HepG2 (cell line): ENCODE measurements at regions not wholly inside any gene's neighbourhood (a gene's known extent, or its start where the extent isn't known, plus 50 kb on each side); places are given as distances from the start of the nearest gene placed in this dataset.

Experiments
- ATAC-seq: fragments of 200-7000 bp; cut with Tn5 transposase; 3 replicates; pipeline ENCODE4 v1.9.1; 2020; ENCODE audit warnings: mild to moderate bottlenecking, moderate library complexity
- BruUV-seq: library from RNA; stranded (reverse); fragments of 400-500 nt; replicated peaks from 2 replicates; lab custom pipeline; 2021; lab: Mats Ljungman, UMichigan
- CTCF ChIA-PET: fragments of 300-600 bp; formaldehyde crosslinking; extraction: SDS; loops from one replicate; lab custom pipeline; 2021; ENCODE audit warnings: low total read pairs, inconsistent platforms, low intra/inter-chr PET ratio; lab: Yijun Ruan, JAX
- POLR2A ChIA-PET: fragments of 350-600 bp; sonication (Branson Sonifier 250); formaldehyde crosslinking; loops from one replicate; lab custom pipeline; 2020; ENCODE audit warnings: antibody characterized with exemption, inconsistent platforms; lab: Yijun Ruan, JAX
- DNase-seq: peaks from one replicate; pipeline ENCODE4 v3.0.0-alpha.2; 2015; ENCODE audit warnings: low spot score
- FAIRE-seq: peaks from 3 replicates; lab custom pipeline; 2011; peaks lifted over from hg19 to GRCh38; lab: Jason Lieb, UNC
- H2AFZ ChIP-seq: one replicate; pipeline ENCODE4 v1.6.1; 2011; ENCODE audit warnings: low read length, inconsistent platforms
- H3K27ac ChIP-seq: fragments of 300-600 bp; 3 replicates; pipeline ENCODE4 v1.8.0; 2011; ENCODE audit warnings: mixed run types, mild to moderate bottlenecking, mixed read lengths, low read length, inconsistent platforms; ENCODE audit not compliant: insufficient read depth; ENCODE audit errors: extremely low read length
- H3K27me3 ChIP-seq, 2 experiments: fragments of 200-600 bp in 1 of 2; 2 replicates in 1 of 2; 3 replicates in 1 of 2; pipeline versions ENCODE4 v1.6.0 to v1.8.0; 2011; ENCODE audit warnings: low read length in 2 of 2, mild to moderate bottlenecking in 2 of 2, moderate library complexity in 2 of 2, inconsistent platforms in 1 of 2; ENCODE audit not compliant: insufficient read depth in 2 of 2, control insufficient read depth in 1 of 2
- H3K36me3 ChIP-seq, 2 experiments: fragments of 200-600 bp in 1 of 2; replicated peaks in 1 of 2; 2 replicates in 1 of 2; 3 replicates in 1 of 2; pipeline versions ENCODE4 v1.5.1 to v1.8.0; 2011; ENCODE audit warnings: low read length in 2 of 2, inconsistent platforms in 1 of 2; ENCODE audit not compliant: insufficient read depth in 2 of 2, control insufficient read depth in 1 of 2
- H3K4me1 ChIP-seq: 2 replicates; pipeline ENCODE4 v1.5.1; 2012; ENCODE audit warnings: low read length, inconsistent platforms; ENCODE audit not compliant: insufficient read depth
- H3K4me2 ChIP-seq: 2 replicates; pipeline ENCODE4 v1.6.0; 2011; ENCODE audit warnings: low read depth, low read length, inconsistent platforms
- H3K4me3 ChIP-seq, 3 experiments: fragments of 200-600 bp in 1 of 3; sonication (generic), shearing (Covaris generic) in 1 of 3; replicated peaks in 1 of 3; 2 replicates each; pipeline ENCODE4 v1.5.1; 2011 to 2016; ENCODE audit warnings: low read length in 3 of 3, inconsistent platforms in 2 of 3, low read depth in 2 of 3, mild to moderate bottlenecking in 2 of 3, control low read depth in 1 of 3, mixed read lengths in 1 of 3; ENCODE audit not compliant: insufficient read depth in 1 of 3
- H3K79me2 ChIP-seq: one replicate; pipeline ENCODE4 v1.6.1; 2011; ENCODE audit warnings: low read length, inconsistent platforms; ENCODE audit not compliant: insufficient read depth
- H3K9ac ChIP-seq: 2 replicates; pipeline ENCODE4 v1.6.0; 2011; ENCODE audit warnings: mild to moderate bottlenecking, low read depth, low read length, inconsistent platforms; ENCODE audit not compliant: insufficient read depth
- H3K9me3 ChIP-seq: 2 replicates; pipeline ENCODE4 v1.5.1; 2012; ENCODE audit warnings: mild to moderate bottlenecking, low read length
- H4K20me1 ChIP-seq: 2 replicates; pipeline ENCODE4 v1.6.0; 2011; ENCODE audit warnings: inconsistent platforms, mild to moderate bottlenecking, low read length, moderate library complexity; ENCODE audit not compliant: insufficient read depth
- CEBPB ChIP-seq: IDR thresholded peaks from 2 replicates; pipeline ENCODE4 v1.6.1; 2011; ENCODE audit warnings: low read depth, low read length, improper control_type of control experiment, borderline replicate concordance
- CREB1 ChIP-seq, 2 experiments: fragments of 450-650 bp in 1 of 2; IDR thresholded peaks; 2 replicates each; pipeline ENCODE4 v1.6.1; 2016 to 2017; ENCODE audit warnings: control low read depth in 1 of 2, mild to moderate bottlenecking in 1 of 2, missing compliant biosample characterization in 1 of 2, missing genetic modification characterization in 1 of 2
- ETV6 ChIP-seq: sonication (generic); formaldehyde crosslinking; conservative IDR thresholded peaks from 2 replicates; pipeline ENCODE4 v1.4.0; 2020; ENCODE audit warnings: missing genetic modification reagents
- PCBP2 ChIP-seq: fragments of 200-400 bp; formaldehyde crosslinking; optimal IDR thresholded peaks from 2 replicates; pipeline ENCODE3; 2018; ENCODE audit warnings: low read length, low read depth; ENCODE audit not compliant: poor library complexity, severe bottlenecking
- PHF20 ChIP-seq: sonication (generic); formaldehyde crosslinking; IDR thresholded peaks from 2 replicates; pipeline ENCODE4 v1.5.0; 2020; ENCODE audit warnings: mild to moderate bottlenecking, missing genetic modification reagents
- POLR2AphosphoS5 ChIP-seq: IDR thresholded peaks from 2 replicates; pipeline ENCODE4 v1.6.1; 2012; ENCODE audit warnings: low read depth, low read length
- RFX3 ChIP-seq: IDR thresholded peaks from 2 replicates; pipeline ENCODE4 v1.6.1; 2016; ENCODE audit warnings: missing biosample characterization, missing genetic modification reagents
- RFXANK ChIP-seq: IDR thresholded peaks from 2 replicates; pipeline ENCODE4 v1.6.1; 2016
- SKI ChIP-seq: fragments of 450-650 bp; IDR thresholded peaks from one replicate; pipeline ENCODE4 v1.6.1; 2018; ENCODE audit warnings: mild to moderate bottlenecking; ENCODE audit not compliant: partially characterized antibody
- SNAPC2 ChIP-seq: sonication (generic); formaldehyde crosslinking; IDR thresholded peaks from 2 replicates; pipeline ENCODE4 v1.8.1; 2022; ENCODE audit warnings: mild to moderate bottlenecking, missing genetic modification reagents
- U2AF2 ChIP-seq: fragments of 200-400 bp; formaldehyde crosslinking; IDR thresholded peaks from 2 replicates; pipeline ENCODE4 v1.6.1; 2017; ENCODE audit warnings: low read depth, mild to moderate bottlenecking, low read length
- ZNF12 ChIP-seq: sonication (generic); formaldehyde crosslinking; IDR thresholded peaks from 2 replicates; pipeline ENCODE4 v1.5.0; 2020; ENCODE audit warnings: missing genetic modification reagents
- ZNF3 ChIP-seq: IDR thresholded peaks from 2 replicates; pipeline ENCODE4 v1.7.0; 2017; ENCODE audit warnings: inconsistent platforms
- ZNF558 ChIP-seq: sonication (generic); formaldehyde crosslinking; IDR thresholded peaks from 2 replicates; pipeline ENCODE4 v1.9.0; 2022; ENCODE audit warnings: mild to moderate bottlenecking, missing genetic modification reagents, borderline replicate concordance
- WGBS: methylation state at CpG from one replicate; pipeline ENCODE4 v1.1.6; 2017; ENCODE audit warnings: low lambda C conversion rate; 5-methylcytosine and 5-hydroxymethylcytosine counted together
- in situ Hi-C: cut with HindIII; loops from 2 replicates; pipeline ENCODE4 v1.10.0; 2017; ENCODE audit warnings: low pct_unique_long_range_greater_than_20kb; ENCODE audit not compliant: extremely low pct_ligation_motif_present
- intact Hi-C: fragments of 100-400 bp; cut with micrococcal nuclease; formaldehyde crosslinking; loops from one replicate; pipeline ENCODE4 v1.10.0; 2022; ENCODE audit not compliant: unreplicated experiment
- TF ChIP-seq, protein P1 (sequence below): IDR thresholded peaks from 2 replicates; pipeline ENCODE4 v1.6.1; 2016; ENCODE audit warnings: low read depth

DNA sequence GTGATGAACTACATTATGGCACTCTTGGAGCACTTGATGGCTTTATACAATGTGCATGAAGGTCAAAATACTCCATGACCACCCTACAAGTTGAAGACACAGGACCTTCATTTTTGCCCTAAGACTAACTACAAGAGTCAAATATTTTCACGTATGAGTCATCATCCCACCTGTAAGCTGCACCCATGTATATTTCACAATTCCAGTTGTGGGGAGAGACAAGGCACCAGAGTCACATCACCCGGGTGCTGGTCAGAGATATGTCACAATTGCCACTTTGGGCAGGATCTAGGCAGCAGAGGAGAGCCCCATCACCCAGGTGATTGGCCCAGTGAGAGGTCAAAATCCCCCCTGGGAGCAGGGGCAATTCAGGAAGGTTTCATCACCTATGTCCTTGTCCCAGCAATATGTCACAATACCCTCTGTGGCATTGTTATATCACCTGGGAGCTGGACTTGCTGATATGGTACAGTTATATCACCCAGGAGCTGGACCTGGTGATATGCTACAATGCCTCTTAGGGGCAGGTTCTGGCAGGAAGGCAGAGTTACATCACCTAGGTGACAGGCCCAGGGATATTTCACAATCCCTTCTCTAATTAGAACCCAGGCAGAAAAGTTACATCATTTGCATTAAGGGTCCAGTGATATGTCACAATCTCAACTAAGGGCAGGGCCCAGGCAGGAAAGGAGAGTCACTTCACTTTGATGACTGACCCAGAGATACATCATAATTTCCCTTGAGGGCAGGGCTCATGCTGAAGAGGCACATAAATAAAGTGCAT is 1839.2 kb downstream of the TP53TG3F start:
- Histone ChIP-seq H4K20me1 (no peaks in the 10 kb centered on the region), H3K9me3 (peaks cover 98% of the 10 kb centered on the region), H3K9ac (no peak overlapping the region), H3K36me3 (no peaks in the 10 kb centered on the region), H2AFZ (no peak overlapping the region), H3K27ac (no peak overlapping the region)
- CTCF ChIA-PET: no interaction called here
- 6% methylated on average over 2 of the region's 2 CpGs for WGBS
- TF ChIP-seq CEBPB: peak; percentile 73; the same call in 1 of the 2 replicates
- TF ChIP-seq RFX3 (CRISPR knock-in tag): no peak
- no peak for TF ChIP-seq POLR2AphosphoS5
- TF ChIP-seq CREB1 (IDR thresholded peaks at IDR 0.05): peak; percentile 1; the same call in 1 of the 2 replicates
- no peak for TF ChIP-seq CREB1 (CRISPR knock-in tag; IDR thresholded peaks at IDR 0.05)
- TF ChIP-seq ZNF3 (CRISPR knock-in tag): no peak
- TF ChIP-seq, all 625 proteins: peak for 2
- no peaks in the 10 kb centered on the region for H3K27me3 ChIP-seq
- no TSS peak for BruUV-seq
- H3K4me2 ChIP-seq: no peak overlapping the region
- in situ Hi-C loops: no loop called here
- FAIRE-seq (no peak), DNase-seq (no peak), ATAC-seq (no peak)
- no peaks in the 10 kb centered on the region for H3K4me1 ChIP-seq
- H3K79me2 ChIP-seq: no peaks in the 10 kb centered on the region
- POLR2A ChIA-PET: no interaction called here
- no peak overlapping the region for H3K4me3 ChIP-seq
- intact Hi-C loops: no loop called here

DNA sequence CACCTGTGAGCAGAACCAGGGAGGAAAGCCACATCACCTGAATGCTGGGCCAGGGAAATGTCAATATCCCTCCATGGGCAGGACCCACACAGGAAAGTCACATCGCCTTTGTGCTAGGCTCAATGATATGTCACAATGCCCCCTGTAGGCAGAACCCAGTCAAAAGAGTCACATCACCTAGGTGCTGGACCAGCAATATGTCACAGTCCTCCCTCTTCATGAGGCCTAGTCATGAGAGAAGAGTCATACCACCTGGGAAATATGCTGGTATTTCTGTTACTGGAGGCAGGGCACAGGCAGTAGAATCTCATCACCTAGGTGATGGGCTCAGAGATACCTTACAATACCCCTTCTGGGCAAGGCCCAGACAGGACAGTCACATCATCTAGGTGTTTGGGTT is 1843.4 kb downstream of the TP53TG3F start:
- DNase-seq (no peak), FAIRE-seq (no peak), ATAC-seq (no peak)
- WGBS: no CpG with 5 or more reads among the region's 1 CpG
- intact Hi-C loops: no loop called here
- no peak for TF ChIP-seq U2AF2
- TF ChIP-seq PHF20 (CRISPR knock-in tag): no peak
- no peak for TF ChIP-seq SNAPC2 (CRISPR knock-in tag)
- no peak for TF ChIP-seq ETV6 (CRISPR knock-in tag)
- TF ChIP-seq ZNF558: no peak
- no peak for TF ChIP-seq ZNF12 (CRISPR knock-in tag)
- no peak for TF ChIP-seq SKI
- no peak for TF ChIP-seq PCBP2
- TF ChIP-seq, protein P1, sequence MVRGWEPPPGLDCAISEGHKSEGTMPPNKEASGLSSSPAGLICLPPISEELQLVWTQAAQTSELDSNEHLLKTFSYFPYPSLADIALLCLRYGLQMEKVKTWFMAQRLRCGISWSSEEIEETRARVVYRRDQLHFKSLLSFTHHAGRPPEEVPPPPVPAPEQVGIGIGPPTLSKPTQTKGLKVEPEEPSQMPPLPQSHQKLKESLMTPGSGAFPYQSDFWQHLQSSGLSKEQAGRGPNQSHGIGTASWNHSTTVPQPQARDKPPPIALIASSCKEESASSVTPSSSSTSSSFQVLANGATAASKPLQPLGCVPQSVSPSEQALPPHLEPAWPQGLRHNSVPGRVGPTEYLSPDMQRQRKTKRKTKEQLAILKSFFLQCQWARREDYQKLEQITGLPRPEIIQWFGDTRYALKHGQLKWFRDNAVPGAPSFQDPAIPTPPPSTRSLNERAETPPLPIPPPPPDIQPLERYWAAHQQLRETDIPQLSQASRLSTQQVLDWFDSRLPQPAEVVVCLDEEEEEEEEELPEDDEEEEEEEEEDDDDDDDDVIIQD (CRISPR knock-in tag): no peak
- TF ChIP-seq RFXANK (CRISPR knock-in tag): no peak
- H3K27ac ChIP-seq: no peak overlapping the region
- H3K27me3 ChIP-seq: no peaks in the 10 kb centered on the region
- H3K4me1 ChIP-seq: no peaks in the 10 kb centered on the region
- H4K20me1 ChIP-seq: no peaks in the 10 kb centered on the region
- in situ Hi-C loops: no loop called here
- H3K9me3 ChIP-seq: peaks cover 100% of the 10 kb centered on the region
- no peaks in the 10 kb centered on the region for H3K79me2 ChIP-seq
- no peak overlapping the region for H3K4me3 ChIP-seq
- no peak overlapping the region for H3K9ac ChIP-seq
- H3K4me2 ChIP-seq: no peak overlapping the region
- POLR2A ChIA-PET: no interaction called here
- BruUV-seq: no TSS peak
- no peak overlapping the region for H2AFZ ChIP-seq
- CTCF ChIA-PET: no interaction called here
- no peaks in the 10 kb centered on the region for H3K36me3 ChIP-seq
